ENCODE measurements at regions not wholly inside any gene's neighbourhood (a gene's known extent, or its start where the extent isn't known, plus 50 kb on each side); places are given as distances from the start of the nearest gene placed in this dataset.

- no peaks in the 10 kb centered on the region for H4K20me1 ChIP-seq (ENCODE audit: insufficient read depth)
- no peak overlapping the region for H3K4me2 ChIP-seq (ENCODE audit: low read length)
- H3K27ac ChIP-seq (ENCODE audit: low read length) = no peak overlapping the region
- H3K79me2 ChIP-seq (replicated peaks; ENCODE audit: insufficient read depth, low read length) = no peaks in the 10 kb centered on the region
- H3K9ac ChIP-seq (ENCODE audit: low read length) = no peak overlapping the region
- H2AFZ ChIP-seq (ENCODE audit: low read depth, low read length) = no peak overlapping the region
- TF ChIP-seq SMC3 (conservative IDR thresholded peaks at IDR 0.05; ENCODE audit: poor library complexity) = no peak
- no peak for TF ChIP-seq MXI1 (conservative IDR thresholded peaks at IDR 0.05; ENCODE audit: poor library complexity, severe bottlenecking)
- TF ChIP-seq TAF1 (IDR thresholded peaks at IDR 0.05; ENCODE audit: low read depth) = no peak
- TF ChIP-seq EP300 (conservative IDR thresholded peaks at IDR 0.05; ENCODE audit: poor library complexity, severe bottlenecking) = no peak
- no peak for TF ChIP-seq EZH2 (IDR thresholded peaks at IDR 0.05; ENCODE audit: borderline replicate concordance, insufficient read depth, low read length, poor library complexity, severe bottlenecking)
- no peak for TF ChIP-seq REST (IDR thresholded peaks at IDR 0.05; ENCODE audit: borderline replicate concordance)
- TF ChIP-seq CTCF (IDR thresholded peaks at IDR 0.05; ENCODE audit: poor library complexity, severe bottlenecking) = no peak
- TF ChIP-seq POLR2AphosphoS5 (IDR thresholded peaks at IDR 0.05) = no peak
- TF ChIP-seq RAD21 (conservative IDR thresholded peaks at IDR 0.05) = no peak
- H3K4me3 ChIP-seq (ENCODE audit: low read length) = no peak overlapping the region
- H3F3A ChIP-seq (ENCODE audit: insufficient read depth, low read length, poor library complexity, severe bottlenecking) = no peaks in the 10 kb centered on the region
- no peaks in the 10 kb centered on the region for H3K27me3 ChIP-seq (ENCODE audit: insufficient read depth, low read depth, low read length)
- no peaks in the 10 kb centered on the region for H3K9me2 ChIP-seq (ENCODE audit: insufficient read depth, low read length)
- H3K9me3 ChIP-seq (ENCODE audit: low read length) = no peaks in the 10 kb centered on the region
- no peaks in the 10 kb centered on the region for H3K36me3 ChIP-seq (ENCODE audit: insufficient read depth, low read length)
Observed at GRCh38 chrX:40485973-40486372, 94.8 kb upstream of the ATP6AP2 start.

GRCh38 chrX:40485102-40485826, 95.5 kb upstream of the ATP6AP2 start:
- Histone ChIP-seq H3K9ac (ENCODE audit: low read length) (peak overlapping the region; percentile 29), H2AFZ (ENCODE audit: low read depth, low read length) (no peak overlapping the region), H3K9me2 (ENCODE audit: insufficient read depth, low read length) (no peaks in the 10 kb centered on the region), H3K4me3 (ENCODE audit: low read length) (no peak overlapping the region), H3K79me2 (replicated peaks; ENCODE audit: insufficient read depth, low read length) (no peaks in the 10 kb centered on the region), H3F3A (ENCODE audit: insufficient read depth, low read length, poor library complexity, severe bottlenecking) (no peaks in the 10 kb centered on the region), H3K27ac (ENCODE audit: low read length) (peak overlapping the region; percentile 42), H3K4me2 (ENCODE audit: low read length) (no peak overlapping the region), H3K9me3 (ENCODE audit: low read length) (no peaks in the 10 kb centered on the region), H4K20me1 (ENCODE audit: insufficient read depth) (no peaks in the 10 kb centered on the region), H3K27me3 (ENCODE audit: insufficient read depth, low read depth, low read length) (no peaks in the 10 kb centered on the region), H3K36me3 (ENCODE audit: insufficient read depth, low read length) (no peaks in the 10 kb centered on the region)
- no peak for TF ChIP-seq POLR2AphosphoS5 (IDR thresholded peaks at IDR 0.05)
- TF ChIP-seq TAF1 (IDR thresholded peaks at IDR 0.05; ENCODE audit: low read depth) = no peak

Data from neural cell (in vitro differentiated cells).